ENCODE measurements at regions not wholly inside any gene's neighbourhood (a gene's known extent, or its start where the extent isn't known, plus 50 kb on each side); places are given as distances from the start of the nearest gene placed in this dataset.
"Not testable (repeated sequence)": the region's sequence is repeated elsewhere in the genome, so short reads cannot be mapped to it uniquely, and the experiment has no call there.

DNA sequence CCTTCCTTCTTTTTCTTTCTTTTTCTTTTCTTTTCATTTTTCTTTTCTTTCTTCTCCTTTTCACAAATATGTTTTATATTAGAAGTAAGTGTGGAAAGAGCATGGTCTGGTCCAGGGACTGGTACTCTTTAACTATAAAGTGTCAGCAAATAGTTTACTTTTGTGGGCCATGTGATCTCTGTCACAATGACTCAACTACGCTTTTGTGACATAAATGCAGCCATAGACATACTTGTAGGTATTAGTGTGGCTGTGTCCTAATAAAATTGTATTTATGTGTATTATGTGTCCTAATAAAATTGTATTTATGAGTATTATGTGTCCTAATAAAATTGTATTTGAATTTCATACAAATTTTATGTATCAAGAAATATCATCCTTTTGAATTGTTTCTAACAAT lies 749.1 kb upstream of the ARPP21 start:
- Histone ChIP-seq H3K36me3 (replicated peaks) (no peaks in the 10 kb centered on the region), H3K4me3 (ENCODE audit: low read depth, low read length) (no peak overlapping the region), H3K27me3 (replicated peaks) (no peaks in the 10 kb centered on the region), H3K27ac (no peak overlapping the region)
- DNase-seq, result no peak
- in situ Hi-C loops (cut with HindIII; ENCODE audit: low pct_ligation_motif_present, low sequenced_read_pairs), result no loop called here
- TF ChIP-seq, protein P1, sequence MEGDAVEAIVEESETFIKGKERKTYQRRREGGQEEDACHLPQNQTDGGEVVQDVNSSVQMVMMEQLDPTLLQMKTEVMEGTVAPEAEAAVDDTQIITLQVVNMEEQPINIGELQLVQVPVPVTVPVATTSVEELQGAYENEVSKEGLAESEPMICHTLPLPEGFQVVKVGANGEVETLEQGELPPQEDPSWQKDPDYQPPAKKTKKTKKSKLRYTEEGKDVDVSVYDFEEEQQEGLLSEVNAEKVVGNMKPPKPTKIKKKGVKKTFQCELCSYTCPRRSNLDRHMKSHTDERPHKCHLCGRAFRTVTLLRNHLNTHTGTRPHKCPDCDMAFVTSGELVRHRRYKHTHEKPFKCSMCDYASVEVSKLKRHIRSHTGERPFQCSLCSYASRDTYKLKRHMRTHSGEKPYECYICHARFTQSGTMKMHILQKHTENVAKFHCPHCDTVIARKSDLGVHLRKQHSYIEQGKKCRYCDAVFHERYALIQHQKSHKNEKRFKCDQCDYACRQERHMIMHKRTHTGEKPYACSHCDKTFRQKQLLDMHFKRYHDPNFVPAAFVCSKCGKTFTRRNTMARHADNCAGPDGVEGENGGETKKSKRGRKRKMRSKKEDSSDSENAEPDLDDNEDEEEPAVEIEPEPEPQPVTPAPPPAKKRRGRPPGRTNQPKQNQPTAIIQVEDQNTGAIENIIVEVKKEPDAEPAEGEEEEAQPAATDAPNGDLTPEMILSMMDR (IDR thresholded peaks at IDR 0.05; ENCODE audit: low read depth, low read length, missing control alignments), result no peak

DNA sequence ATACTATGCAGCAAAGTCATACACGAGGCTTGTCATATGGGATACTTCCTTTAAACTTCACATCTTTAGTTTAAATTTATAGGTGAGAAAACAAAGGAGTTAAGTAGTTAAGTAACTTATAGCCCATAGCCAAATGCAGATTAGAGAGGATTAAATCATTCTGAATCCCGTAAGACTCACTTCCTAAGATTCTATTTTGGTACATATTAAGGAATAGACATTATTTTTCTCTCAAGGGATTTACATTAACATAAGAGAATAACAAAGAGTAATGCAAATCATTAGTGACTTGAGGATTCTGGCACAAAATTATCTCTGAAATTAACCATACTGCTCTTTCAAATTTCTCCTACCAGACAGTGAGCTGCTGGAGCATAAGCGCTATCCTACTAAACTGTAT lies 747.4 kb upstream of the ARPP21 start:
- no peak for DNase-seq
- in situ Hi-C loops (cut with HindIII; ENCODE audit: low pct_ligation_motif_present, low sequenced_read_pairs), result no loop called here
- H3K27me3 ChIP-seq (replicated peaks), result no peaks in the 10 kb centered on the region
- no peaks in the 10 kb centered on the region for H3K36me3 ChIP-seq (replicated peaks)
- H3K27ac ChIP-seq, result no peak overlapping the region
- H3K4me3 ChIP-seq (ENCODE audit: low read depth, low read length), result no peak overlapping the region
- TF ChIP-seq, protein P1 (IDR thresholded peaks at IDR 0.05; ENCODE audit: low read depth, low read length, missing control alignments), result no peak

GRCh38 chr3:34895841-34896240 lies 743.5 kb upstream of the ARPP21 start:
- TF ChIP-seq, protein P1 (IDR thresholded peaks at IDR 0.05; ENCODE audit: low read depth, low read length, missing control alignments), result no peak
- DNase-seq, result no peak
- Histone ChIP-seq H3K36me3 (replicated peaks) (no peaks in the 10 kb centered on the region), H3K4me3 (ENCODE audit: low read depth, low read length) (no peak overlapping the region), H3K27me3 (replicated peaks) (no peaks in the 10 kb centered on the region), H3K27ac (no peak overlapping the region)
- in situ Hi-C loops (cut with HindIII; ENCODE audit: low pct_ligation_motif_present, low sequenced_read_pairs), result no loop called here

DNA sequence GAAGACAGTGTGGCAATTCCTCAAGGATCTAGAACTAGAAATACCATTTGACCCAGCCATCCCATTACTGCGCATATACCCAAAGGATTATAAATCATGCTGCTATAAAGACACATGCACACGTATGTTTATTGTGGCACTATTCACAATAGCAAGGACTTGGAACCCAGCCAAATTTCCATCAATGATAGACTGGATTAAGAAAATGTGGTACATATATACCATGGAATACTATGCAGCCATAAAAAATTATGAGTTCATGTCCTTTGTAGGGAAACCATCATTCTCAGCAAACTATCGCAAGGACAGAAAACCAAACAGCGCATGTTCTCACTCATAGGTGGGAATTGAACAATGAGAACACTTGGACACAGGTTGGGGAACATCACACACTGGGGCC lies 729.6 kb upstream of the ARPP21 start:
- H3K27ac ChIP-seq; H3K36me3 ChIP-seq (replicated peaks); DNase-seq; in situ Hi-C loops (cut with HindIII; ENCODE audit: low pct_ligation_motif_present, low sequenced_read_pairs); H3K4me3 ChIP-seq (ENCODE audit: low read depth, low read length); H3K27me3 ChIP-seq (replicated peaks): not testable (repeated sequence)

GRCh38 chr3:34919025-34919424 lies 720.3 kb upstream of the ARPP21 start:
- no peaks in the 10 kb centered on the region for H3K27me3 ChIP-seq (replicated peaks)
- no peaks in the 10 kb centered on the region for H3K36me3 ChIP-seq (replicated peaks)
- no peak for DNase-seq
- H3K27ac ChIP-seq, result no peak overlapping the region
- no peak overlapping the region for H3K4me3 ChIP-seq (ENCODE audit: low read depth, low read length)
- TF ChIP-seq, protein P1 (IDR thresholded peaks at IDR 0.05; ENCODE audit: low read depth, low read length, missing control alignments), result no peak
- in situ Hi-C loops (cut with HindIII; ENCODE audit: low pct_ligation_motif_present, low sequenced_read_pairs), result no loop called here

DNA sequence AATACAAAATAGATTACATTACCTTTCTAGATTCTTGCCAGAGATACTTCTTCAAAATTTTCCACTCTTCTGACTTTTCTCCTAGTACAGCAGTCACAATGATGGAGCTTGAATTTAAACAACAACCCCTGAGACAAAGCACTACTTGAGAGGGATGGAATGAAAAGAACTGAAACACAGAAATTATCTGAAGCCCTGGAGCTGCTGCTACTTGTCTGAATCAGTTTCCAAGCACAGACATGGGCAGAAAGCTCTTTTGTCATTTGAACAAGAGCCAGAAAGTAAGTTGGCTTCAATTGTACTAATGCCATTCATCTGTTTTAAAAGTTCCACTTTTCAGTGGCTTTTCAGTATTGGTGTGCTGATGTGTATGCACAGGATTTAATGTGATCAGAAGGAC lies 718.5 kb upstream of the ARPP21 start:
- TF ChIP-seq, protein P1 (IDR thresholded peaks at IDR 0.05; ENCODE audit: low read depth, low read length, missing control alignments), result no peak

More for the DNA sequence above, 718.5 kb upstream of the ARPP21 start:
- in situ Hi-C loops (cut with HindIII; ENCODE audit: low pct_ligation_motif_present, low sequenced_read_pairs), result no loop called here
- no peaks in the 10 kb centered on the region for H3K36me3 ChIP-seq (replicated peaks)
- H3K27ac ChIP-seq, result no peak overlapping the region
- no peak for DNase-seq
- no peak overlapping the region for H3K4me3 ChIP-seq (ENCODE audit: low read depth, low read length)
- H3K27me3 ChIP-seq (replicated peaks), result no peaks in the 10 kb centered on the region

Data from brain microvascular endothelial cell (primary cell).